GM23338 (cell line): ENCODE measurements at regions not wholly inside any gene's neighbourhood (a gene's known extent, or its start where the extent isn't known, plus 50 kb on each side); places are given as distances from the start of the nearest gene placed in this dataset.

ENCODE experiments used
- CREB1 ChIP-seq: fragments of 250-450 bp; sonication (Bioruptor Pico); IDR thresholded peaks from 2 replicates; pipeline ENCODE4 v1.5.0; 2020; ENCODE audit warnings: low read depth, mild to moderate bottlenecking, moderate library complexity
- CTCF ChIP-seq, 2 experiments: fragments of 200-600 bp in 1 of 2; sonication (generic) in 1 of 2; conservative IDR thresholded peaks; 2 replicates each; pipeline versions ENCODE4 v1.5.1 to v1.6.1; 2016 to 2017; ENCODE audit warnings: antibody characterized with exemption in 2 of 2, low read depth in 2 of 2, mild to moderate bottlenecking in 2 of 2, moderate library complexity in 1 of 2
- ETS1 ChIP-seq: IDR thresholded peaks from 2 replicates; pipeline ENCODE4 v1.6.1; 2016; ENCODE audit warnings: antibody characterized with exemption
- EZH2 ChIP-seq: fragments of 200-600 bp; sonication (generic); IDR thresholded peaks from one replicate; pipeline ENCODE4 v1.8.0; 2017; ENCODE audit warnings: antibody characterized with exemption, mild to moderate bottlenecking, low read depth; ENCODE audit not compliant: unreplicated experiment
- EZH2phosphoT487 ChIP-seq: fragments of 200-600 bp; sonication (generic); IDR thresholded peaks from one replicate; pipeline ENCODE4 v1.8.1; 2018; ENCODE audit warnings: antibody characterized with exemption; ENCODE audit not compliant: unreplicated experiment
- JUNB ChIP-seq: IDR thresholded peaks from one replicate; pipeline ENCODE4 v1.6.1; 2016; ENCODE audit warnings: antibody characterized with exemption; ENCODE audit not compliant: unreplicated experiment
- NANOG ChIP-seq: IDR thresholded peaks from 2 replicates; pipeline ENCODE4 v1.6.1; 2016; ENCODE audit warnings: antibody characterized with exemption, borderline replicate concordance
- POLR2AphosphoS5 ChIP-seq: IDR thresholded peaks from 2 replicates; pipeline ENCODE4 v1.6.1; 2016; ENCODE audit warnings: antibody characterized with exemption, low read depth
- REST ChIP-seq: IDR thresholded peaks from one replicate; pipeline ENCODE4 v1.6.1; 2018; ENCODE audit warnings: antibody characterized with exemption; ENCODE audit not compliant: unreplicated experiment
- ZNF331 ChIP-seq: fragments of 250-450 bp; sonication (Bioruptor Pico); IDR thresholded peaks from 2 replicates; pipeline ENCODE4 v1.5.0; 2020; ENCODE audit warnings: low read depth, mild to moderate bottlenecking, moderate library complexity

GRCh38 chr16:26214581-26215174 lies 522.9 kb downstream of the HS3ST4 start:
- TF ChIP-seq CTCF (conservative IDR thresholded peaks at IDR 0.05; ENCODE audit: low read depth in 2 of 2) = no peak
- no peak for TF ChIP-seq EZH2
- no peak for TF ChIP-seq POLR2AphosphoS5
- TF ChIP-seq EZH2phosphoT487 = no peak
- TF ChIP-seq REST = no peak
- no peak for TF ChIP-seq JUNB
- no peak for TF ChIP-seq CREB1 (CRISPR knock-in tag)
- no peak for TF ChIP-seq ZNF331 (CRISPR knock-in tag)
- no peak for TF ChIP-seq ETS1
- TF ChIP-seq NANOG = no peak
